B cell (primary cell): ENCODE measurements at regions not wholly inside any gene's neighbourhood (a gene's known extent, or its start where the extent isn't known, plus 50 kb on each side); places are given as distances from the start of the nearest gene placed in this dataset.

Experiments used
- ATAC-seq: fragments of 200-7000 bp; cut with Tn5 transposase; one replicate; pipeline ENCODE4 v1.10.0; 2021; ENCODE audit warnings: low read depth, mild to moderate bottlenecking, moderate number of reproducible peaks, moderate library complexity
- CTCF ChIA-PET: fragments of 350-600 bp; sonication (Branson Sonifier 250); formaldehyde crosslinking; loops from one replicate; lab custom pipeline; 2021; ENCODE audit warnings: antibody characterized with exemption, inconsistent platforms; lab: Charles Lee
- POLR2A ChIA-PET: fragments of 350-600 bp; sonication (Branson Sonifier 250); formaldehyde crosslinking; loops from one replicate; lab custom pipeline; 2021; ENCODE audit warnings: antibody characterized with exemption; lab: Charles Lee
- DNase-seq: peaks from one replicate; pipeline ENCODE4 v3.0.0; 2013
- H2AFZ ChIP-seq: 2 replicates; pipeline ENCODE4 v1.6.1; 2012; ENCODE audit warnings: mild to moderate bottlenecking, low read depth, low read length; ENCODE audit not compliant: insufficient read depth, poor library complexity, severe bottlenecking
- H3K27ac ChIP-seq, 2 donors: 1 replicate in 1 of 2; 2 replicates in 1 of 2; pipeline ENCODE4 v1.5.1; 2012 to 2013; ENCODE audit warnings: low read length in 2 of 2, mild to moderate bottlenecking in 2 of 2, moderate library complexity in 1 of 2
- H3K27me3 ChIP-seq, 4 experiments: fragments of 200-600 bp in 1 of 4; sonication (generic) in 1 of 4; replicated peaks in 1 of 4; 1 replicate in 2 of 4; 2 replicates in 2 of 4; pipeline versions ENCODE4 v1.6.1 to v1.7.0; 2013 to 2016; ENCODE audit warnings: low read length in 3 of 4, mild to moderate bottlenecking in 2 of 4, mixed read lengths in 1 of 4, moderate library complexity in 1 of 4; ENCODE audit not compliant: insufficient read depth in 4 of 4, control insufficient read depth in 3 of 4; ENCODE audit errors: control extremely low read depth in 1 of 4
- H3K36me3 ChIP-seq, 2 experiments: replicated peaks in 1 of 2; 1 replicate in 1 of 2; 2 replicates in 1 of 2; pipeline versions ENCODE4 v1.6.1 to v1.7.1; 2013; ENCODE audit warnings: low read length in 1 of 2; ENCODE audit not compliant: insufficient read depth in 2 of 2, control insufficient read depth in 1 of 2; ENCODE audit errors: control extremely low read depth in 1 of 2, extremely low read depth in 1 of 2
- H3K4me1 ChIP-seq, 2 donors: fragments of 200-600 bp in 1 of 2; sonication (generic) in 1 of 2; 1 replicate in 1 of 2; 2 replicates in 1 of 2; pipeline versions ENCODE4 v1.5.1 to v1.6.1; 2013 to 2017; ENCODE audit warnings: low read length in 2 of 2; ENCODE audit not compliant: control insufficient read depth in 2 of 2, insufficient read depth in 2 of 2
- H3K4me2 ChIP-seq: replicated peaks from 2 replicates; pipeline ENCODE3; 2012; ENCODE audit warnings: mild to moderate bottlenecking, low read depth, low read length; ENCODE audit not compliant: poor library complexity, severe bottlenecking
- H3K4me3 ChIP-seq, 5 experiments: fragments of 200-600 bp in 1 of 5; sonication (generic) in 1 of 5; 1 replicate in 3 of 5; 2 replicates in 2 of 5; pipeline versions ENCODE4 v1.5.1 to v1.7.0; 2011 to 2016; ENCODE audit warnings: low read length in 4 of 5, mild to moderate bottlenecking in 4 of 5, low read depth in 2 of 5, control low read depth in 1 of 5, moderate library complexity in 1 of 5; ENCODE audit not compliant: insufficient read depth in 1 of 5; ENCODE audit errors: control extremely low read depth in 1 of 5, extremely low read depth in 1 of 5
- H3K79me2 ChIP-seq: fragments of 200-600 bp; sonication (generic); one replicate; pipeline ENCODE4 v1.6.0; 2016; ENCODE audit warnings: low read length; ENCODE audit not compliant: control insufficient read depth, insufficient read depth
- H3K9ac ChIP-seq: fragments of 200-600 bp; sonication (generic); 2 replicates; pipeline ENCODE4 v1.6.1; 2017; ENCODE audit warnings: mild to moderate bottlenecking, low read length, moderate library complexity
- H3K9me3 ChIP-seq, 3 donors: one replicate each; pipeline versions ENCODE4 v1.6.1 to v1.7.1; 2013; ENCODE audit warnings: low read length in 2 of 3; ENCODE audit not compliant: control insufficient read depth in 2 of 3, insufficient read depth in 1 of 3; ENCODE audit errors: control extremely low read depth in 1 of 3
- H4K20me1 ChIP-seq: 2 replicates; pipeline ENCODE4 v1.6.0; 2012; ENCODE audit warnings: mild to moderate bottlenecking, low read length; ENCODE audit not compliant: insufficient read depth, control insufficient read depth, poor library complexity, severe bottlenecking
- H3K27ac Mint-ChIP-seq: one replicate; pipeline ENCODE4 v1.8.0; 2021; ENCODE audit warnings: mixed read lengths
- H3K27me3 Mint-ChIP-seq: one replicate; pipeline ENCODE4 v1.8.0; 2021; ENCODE audit warnings: mixed read lengths
- H3K4me1 Mint-ChIP-seq: one replicate; pipeline ENCODE4 v1.8.0; 2021; ENCODE audit warnings: mixed read lengths
- H3K4me3 Mint-ChIP-seq: one replicate; pipeline ENCODE4 v1.8.0; 2021; ENCODE audit warnings: mixed read lengths
- H3K9me3 Mint-ChIP-seq: one replicate; pipeline ENCODE4 v1.8.0; 2022; ENCODE audit warnings: mixed read lengths; ENCODE audit not compliant: insufficient read depth
- CTCF ChIP-seq: fragments of 200-600 bp; IDR thresholded peaks from one replicate; pipeline ENCODE4 v1.8.0; 2022; ENCODE audit warnings: antibody characterized with exemption, mild to moderate bottlenecking
- EZH2 ChIP-seq: IDR thresholded peaks from 2 replicates; pipeline ENCODE4 v1.6.1; 2012; ENCODE audit warnings: borderline replicate concordance, low read depth, mild to moderate bottlenecking, moderate library complexity, low read length; ENCODE audit not compliant: insufficient read depth, poor library complexity, severe bottlenecking
- WGBS: methylation state at CpG from one replicate; pipeline ENCODE4 v1.1.5; 2013; ENCODE audit warnings: missing lambda C conversion rate; ENCODE audit not compliant: insufficient coverage; 5-methylcytosine and 5-hydroxymethylcytosine counted together
- intact Hi-C: fragments of 100-400 bp; cut with micrococcal nuclease; formaldehyde crosslinking; loops from one replicate; pipeline ENCODE4 v1.10.0; 2022

- no peak overlapping the region for H3K9ac ChIP-seq
- no peak overlapping the region for H3K27ac Mint-ChIP-seq
- no peak overlapping the region for H3K27ac ChIP-seq
- intact Hi-C loops = no loop called here
- 20% methylated on average over 1 of the region's 5 CpGs for WGBS
- no peaks in the 10 kb centered on the region for H4K20me1 ChIP-seq
- no peak for ATAC-seq
- H2AFZ ChIP-seq = no peak overlapping the region
- no peaks in the 10 kb centered on the region for H3K36me3 ChIP-seq
- H3K4me3 Mint-ChIP-seq = no peak overlapping the region
- no peaks in the 10 kb centered on the region for H3K79me2 ChIP-seq
- no peaks in the 10 kb centered on the region for H3K9me3 Mint-ChIP-seq
- no peak for DNase-seq
- H3K27me3 Mint-ChIP-seq = peaks cover 13% of the 10 kb centered on the region
- H3K9me3 ChIP-seq = no peaks in the 10 kb centered on the region
- no peaks in the 10 kb centered on the region for H3K4me1 Mint-ChIP-seq
- H3K4me3 ChIP-seq = no peak overlapping the region
- TF ChIP-seq EZH2 (no peak), CTCF (no peak)
- H3K4me2 ChIP-seq = no peak overlapping the region
- no peaks in the 10 kb centered on the region for H3K4me1 ChIP-seq
- CTCF ChIA-PET = no interaction called here
- POLR2A ChIA-PET = no interaction called here
- H3K27me3 ChIP-seq = no peaks in the 10 kb centered on the region
These were observed 136.7 kb downstream of the MAF start for GRCh38 chr16:79463841-79464240.

- H4K20me1 ChIP-seq = no peaks in the 10 kb centered on the region
- H3K4me1 ChIP-seq = peaks cover 0 to 3% of the 10 kb centered on the region in 2 donors
- no peaks in the 10 kb centered on the region for H3K36me3 ChIP-seq
- peaks cover 0 to 2% (median 0%) of the 10 kb centered on the region in 4 experiments for H3K27me3 ChIP-seq
- WGBS = 80% methylated on average over 1 of the region's 4 CpGs
- no peaks in the 10 kb centered on the region for H3K9me3 ChIP-seq
- H3K9ac ChIP-seq = no peak overlapping the region
- DNase-seq = no peak
- Mint-ChIP-seq H3K4me3 (no peak overlapping the region), H3K27me3 (peaks cover 25% of the 10 kb centered on the region), H3K4me1 (peaks cover 1% of the 10 kb centered on the region), H3K27ac (no peak overlapping the region), H3K9me3 (no peaks in the 10 kb centered on the region)
- CTCF ChIA-PET = no interaction called here
- H3K27ac ChIP-seq = no peak overlapping the region
- H3K4me3 ChIP-seq = no peak overlapping the region
- ATAC-seq = no peak
- no peak overlapping the region for H2AFZ ChIP-seq
- no peaks in the 10 kb centered on the region for H3K79me2 ChIP-seq
- intact Hi-C loops = no loop called here
- TF ChIP-seq EZH2 (no peak), CTCF (no peak)
- H3K4me2 ChIP-seq = no peak overlapping the region
- POLR2A ChIA-PET = no interaction called here
These were observed 144.5 kb downstream of the MAF start for GRCh38 chr16:79456036-79456435.
